ENCODE measurements at regions not wholly inside any gene's neighbourhood (a gene's known extent, or its start where the extent isn't known, plus 50 kb on each side); places are given as distances from the start of the nearest gene placed in this dataset.

DNA sequence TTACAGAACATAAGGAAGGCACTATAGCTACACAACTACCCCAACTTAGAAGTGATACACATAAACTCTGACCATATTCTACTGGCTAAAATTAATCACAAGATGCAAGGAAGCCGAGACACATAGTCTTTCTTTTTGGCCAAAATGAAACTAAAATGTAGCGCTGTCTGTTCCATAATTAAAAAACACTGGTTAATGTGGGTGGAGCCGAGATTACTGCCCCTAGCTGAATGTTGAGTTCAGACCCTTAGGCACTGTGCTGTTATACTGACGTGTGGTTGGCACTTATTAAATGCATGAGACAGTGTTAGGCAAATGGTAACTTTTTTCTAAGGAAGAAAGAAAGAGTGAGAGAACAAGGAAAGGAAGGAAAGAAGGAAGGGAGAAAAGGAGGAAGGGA lies 254.6 kb upstream of the RND3 start:
- ATAC-seq (ENCODE audit: low FRiP score), result no peak
- DNase-seq (ENCODE audit: low spot score), result no peak
- TF ChIP-seq, protein P1, sequence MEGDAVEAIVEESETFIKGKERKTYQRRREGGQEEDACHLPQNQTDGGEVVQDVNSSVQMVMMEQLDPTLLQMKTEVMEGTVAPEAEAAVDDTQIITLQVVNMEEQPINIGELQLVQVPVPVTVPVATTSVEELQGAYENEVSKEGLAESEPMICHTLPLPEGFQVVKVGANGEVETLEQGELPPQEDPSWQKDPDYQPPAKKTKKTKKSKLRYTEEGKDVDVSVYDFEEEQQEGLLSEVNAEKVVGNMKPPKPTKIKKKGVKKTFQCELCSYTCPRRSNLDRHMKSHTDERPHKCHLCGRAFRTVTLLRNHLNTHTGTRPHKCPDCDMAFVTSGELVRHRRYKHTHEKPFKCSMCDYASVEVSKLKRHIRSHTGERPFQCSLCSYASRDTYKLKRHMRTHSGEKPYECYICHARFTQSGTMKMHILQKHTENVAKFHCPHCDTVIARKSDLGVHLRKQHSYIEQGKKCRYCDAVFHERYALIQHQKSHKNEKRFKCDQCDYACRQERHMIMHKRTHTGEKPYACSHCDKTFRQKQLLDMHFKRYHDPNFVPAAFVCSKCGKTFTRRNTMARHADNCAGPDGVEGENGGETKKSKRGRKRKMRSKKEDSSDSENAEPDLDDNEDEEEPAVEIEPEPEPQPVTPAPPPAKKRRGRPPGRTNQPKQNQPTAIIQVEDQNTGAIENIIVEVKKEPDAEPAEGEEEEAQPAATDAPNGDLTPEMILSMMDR (IDR thresholded peaks at IDR 0.05), result no peak

- no peak for DNase-seq (ENCODE audit: low spot score)
- TF ChIP-seq, protein P1 (IDR thresholded peaks at IDR 0.05), result no peak
- ATAC-seq (ENCODE audit: low FRiP score), result no peak
These were observed 248.5 kb upstream of the RND3 start for GRCh38 chr2:150735894-150736498.

GRCh38 chr2:150733051-150733618 lies 245.7 kb upstream of the RND3 start:
- no peak for ATAC-seq (ENCODE audit: low FRiP score)
- TF ChIP-seq, protein P1 (IDR thresholded peaks at IDR 0.05), result no peak

DNA sequence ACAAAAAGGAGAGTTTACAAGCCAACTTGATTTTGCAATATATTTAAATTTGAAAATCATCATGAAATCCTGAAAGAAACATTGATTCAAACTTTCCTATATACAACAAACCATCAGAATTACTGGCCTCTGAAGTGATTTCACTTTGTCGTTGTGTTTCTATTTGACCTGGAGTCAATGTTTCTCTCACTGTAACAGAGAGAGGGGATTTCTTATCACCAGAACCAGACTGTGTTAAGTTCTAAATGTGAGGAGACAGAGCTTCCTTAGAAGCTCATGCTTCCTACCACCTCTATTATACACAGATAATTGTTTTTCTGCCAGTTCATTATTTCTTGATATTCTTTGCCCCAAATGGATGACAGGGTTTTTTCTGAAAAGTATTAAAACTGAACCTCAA lies 245.0 kb upstream of the RND3 start:
- DNase-seq (ENCODE audit: low spot score), result no peak
- no peak for ATAC-seq (ENCODE audit: low FRiP score)
- TF ChIP-seq, protein P1 (IDR thresholded peaks at IDR 0.05), result no peak

More at GRCh38 chr2:150733051-150733618, 245.7 kb upstream of the RND3 start:
- DNase-seq (ENCODE audit: low spot score), result no peak

DNA sequence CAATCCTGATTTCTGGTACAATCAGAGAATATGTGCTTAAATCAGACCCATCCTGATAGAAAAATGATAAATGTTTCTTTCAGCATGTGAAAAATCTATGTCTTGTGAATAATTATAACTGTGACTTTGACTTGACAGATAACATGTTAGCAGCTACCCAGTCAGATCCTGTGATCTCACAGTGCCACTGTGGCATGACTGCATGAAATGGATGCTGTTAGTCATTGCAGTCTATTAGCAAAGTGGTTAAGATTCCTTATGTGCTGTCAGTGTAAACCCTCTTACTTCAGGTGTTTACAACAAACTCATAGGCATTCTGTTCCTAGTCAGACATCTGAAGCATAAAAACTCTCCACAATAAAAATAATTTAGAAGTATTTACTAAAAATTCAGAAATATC lies 244.6 kb upstream of the RND3 start:
- TF ChIP-seq, protein P1 (IDR thresholded peaks at IDR 0.05), result no peak
- DNase-seq (ENCODE audit: low spot score) (no peak), ATAC-seq (ENCODE audit: low FRiP score) (no peak)

DNA sequence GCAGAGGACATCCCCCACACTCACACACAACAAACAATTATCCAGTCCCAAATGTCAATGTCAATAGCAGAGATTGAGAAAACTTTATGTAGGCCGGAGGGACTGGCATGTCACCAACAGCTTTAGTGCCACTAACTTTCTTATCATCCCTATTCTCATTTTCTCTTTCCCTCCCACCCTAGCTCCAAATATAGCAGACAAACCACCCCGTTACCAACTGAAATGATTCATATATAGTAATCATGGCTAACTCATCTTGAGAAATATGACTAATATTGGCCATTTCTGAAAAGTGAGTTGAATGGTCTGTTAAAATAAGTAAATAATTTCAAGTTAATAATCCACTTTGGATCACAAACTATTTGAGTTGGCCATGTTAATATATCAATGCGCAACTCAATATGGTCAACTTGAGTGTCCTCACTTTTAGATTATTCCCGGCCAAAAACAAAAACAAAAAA lies 242.1 kb upstream of the RND3 start:
- DNase-seq (ENCODE audit: low spot score) (no peak), ATAC-seq (ENCODE audit: low FRiP score) (no peak)
- TF ChIP-seq, protein P1 (IDR thresholded peaks at IDR 0.05), result no peak

DNA sequence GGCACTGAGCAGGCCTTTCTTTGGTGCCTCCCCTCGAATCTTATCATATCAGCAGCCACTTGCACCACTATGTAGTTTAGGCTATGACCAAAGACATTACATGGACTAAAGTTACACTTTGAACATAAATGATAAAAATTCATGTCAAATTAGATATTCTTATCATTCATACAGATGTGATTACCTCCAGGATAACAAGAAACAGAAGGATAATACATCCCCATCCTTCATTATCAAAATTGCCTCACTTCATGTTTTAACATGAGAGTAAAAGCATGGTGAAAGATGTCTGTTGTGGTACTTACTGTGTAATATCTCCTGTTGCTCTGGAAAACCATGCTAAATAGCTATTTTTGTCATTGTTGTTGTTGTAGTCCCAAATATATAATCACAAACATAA lies 230.8 kb upstream of the RND3 start:
- ATAC-seq (ENCODE audit: low FRiP score) (no peak), DNase-seq (ENCODE audit: low spot score) (no peak)
- TF ChIP-seq, protein P1 (IDR thresholded peaks at IDR 0.05), result no peak

Measured in omental fat pad (tissue), 3 donors.